GM23248 (cell line): ENCODE measurements at regions not wholly inside any gene's neighbourhood (a gene's known extent, or its start where the extent isn't known, plus 50 kb on each side); places are given as distances from the start of the nearest gene placed in this dataset.

Source experiments
- DNase-seq: peaks from one replicate; pipeline ENCODE4 v3.0.0-alpha.2; 2015
- H2AFZ ChIP-seq: fragments of 200-600 bp; sonication (generic); 2 replicates; pipeline ENCODE4 v1.6.1; 2016; ENCODE audit warnings: antibody characterized with exemption
- H3F3A ChIP-seq: fragments of 200-600 bp; sonication (generic); 2 replicates; pipeline ENCODE4 v1.6.1; 2016; ENCODE audit warnings: mild to moderate bottlenecking, antibody characterized with exemption, mixed run types; ENCODE audit not compliant: insufficient read depth
- H3K27ac ChIP-seq: fragments of 200-600 bp; sonication (generic); 2 replicates; pipeline ENCODE4 v1.5.1; 2016; ENCODE audit warnings: mild to moderate bottlenecking
- H3K27me3 ChIP-seq: fragments of 200-600 bp; sonication (generic); replicated peaks from 2 replicates; pipeline ENCODE4 v1.6.1; 2016; ENCODE audit warnings: mild to moderate bottlenecking; ENCODE audit not compliant: insufficient read depth
- H3K36me3 ChIP-seq: fragments of 200-600 bp; sonication (generic); 2 replicates; pipeline ENCODE4 v1.6.1; 2016; ENCODE audit warnings: low read depth, mild to moderate bottlenecking
- H3K4me1 ChIP-seq: fragments of 200-600 bp; sonication (generic); 2 replicates; pipeline ENCODE4 v1.6.1; 2016; ENCODE audit warnings: mild to moderate bottlenecking; ENCODE audit not compliant: insufficient read depth
- H3K4me2 ChIP-seq: fragments of 200-600 bp; sonication (generic); one replicate; pipeline ENCODE4 v1.6.1; 2016; ENCODE audit warnings: mild to moderate bottlenecking; ENCODE audit not compliant: unreplicated experiment
- H3K4me3 ChIP-seq: fragments of 200-600 bp; sonication (generic); 2 replicates; pipeline ENCODE4 v1.5.1; 2016; ENCODE audit warnings: mild to moderate bottlenecking
- H3K79me2 ChIP-seq: fragments of 200-600 bp; sonication (generic); 2 replicates; pipeline ENCODE4 v1.6.1; 2016; ENCODE audit warnings: mild to moderate bottlenecking; ENCODE audit not compliant: insufficient read depth
- H3K9ac ChIP-seq: fragments of 200-600 bp; sonication (generic); 2 replicates; pipeline ENCODE4 v1.6.1; 2016; ENCODE audit warnings: mild to moderate bottlenecking
- H3K9me2 ChIP-seq: fragments of 200-600 bp; sonication (generic); 2 replicates; pipeline ENCODE4 v1.6.1; 2016; ENCODE audit warnings: mixed run types, mild to moderate bottlenecking, moderate library complexity; ENCODE audit not compliant: insufficient read depth
- H3K9me3 ChIP-seq: fragments of 200-600 bp; sonication (generic); one replicate; pipeline ENCODE4 v1.6.1; 2017; ENCODE audit warnings: low read depth
- H4K20me1 ChIP-seq: fragments of 200-600 bp; sonication (generic); 2 replicates; pipeline ENCODE4 v1.6.0; 2016; ENCODE audit not compliant: insufficient read depth
- EZH2 ChIP-seq: fragments of 200-600 bp; sonication (generic); IDR thresholded peaks from 2 replicates; pipeline ENCODE4 v1.6.1; 2018; ENCODE audit warnings: antibody characterized with exemption, mild to moderate bottlenecking; ENCODE audit not compliant: insufficient read depth, poor library complexity, severe bottlenecking
- EZH2phosphoT487 ChIP-seq: fragments of 200-600 bp; sonication (generic); IDR thresholded peaks from 2 replicates; pipeline ENCODE4 v1.6.1; 2018; ENCODE audit warnings: antibody characterized with exemption, moderate library complexity, mild to moderate bottlenecking, low read depth; ENCODE audit not compliant: insufficient read depth
- WGBS, 2 experiments: methylation state at CpG; one replicate each; pipeline ENCODE4 v1.1.6; 2015 to 2017; ENCODE audit warnings: low lambda C conversion rate in 2 of 2, low coverage in 1 of 2; ENCODE audit errors: missing lambda C conversion rate in 2 of 2; 5-methylcytosine and 5-hydroxymethylcytosine counted together
- in situ Hi-C: fragments of 300-500 bp; cut with MboI; formaldehyde crosslinking; loops from 2 replicates; pipeline ENCODE4 v1.15.0; 2020

GRCh38 chr3:153885359-153885758 is 235.8 kb upstream of the ARHGEF26 start:
- H3K4me1 ChIP-seq, result no peaks in the 10 kb centered on the region
- no peak overlapping the region for H3K27ac ChIP-seq
- H3K79me2 ChIP-seq, result no peaks in the 10 kb centered on the region
- in situ Hi-C loops, result no loop called here
- H3F3A ChIP-seq, result no peaks in the 10 kb centered on the region
- TF ChIP-seq EZH2, result no peak
- TF ChIP-seq EZH2phosphoT487, result no peak
- H3K27me3 ChIP-seq, result no peaks in the 10 kb centered on the region
- H3K4me2 ChIP-seq, result no peak overlapping the region
- no peaks in the 10 kb centered on the region for H4K20me1 ChIP-seq
- H3K9ac ChIP-seq, result no peak overlapping the region
- WGBS, 2 experiments, result 6 to 14% methylated on average over 2 of the region's 2 CpGs
- DNase-seq, result no peak
- no peak overlapping the region for H2AFZ ChIP-seq
- no peaks in the 10 kb centered on the region for H3K36me3 ChIP-seq
- no peak overlapping the region for H3K4me3 ChIP-seq
- H3K9me3 ChIP-seq, result no peaks in the 10 kb centered on the region
- no peaks in the 10 kb centered on the region for H3K9me2 ChIP-seq

- Histone ChIP-seq H3K9me2 (no peaks in the 10 kb centered on the region), H3K4me1 (no peaks in the 10 kb centered on the region), H4K20me1 (no peaks in the 10 kb centered on the region), H3K36me3 (no peaks in the 10 kb centered on the region), H3K9me3 (no peaks in the 10 kb centered on the region), H3K79me2 (no peaks in the 10 kb centered on the region), H2AFZ (no peak overlapping the region), H3K27me3 (no peaks in the 10 kb centered on the region), H3F3A (no peaks in the 10 kb centered on the region), H3K4me2 (no peak overlapping the region), H3K27ac (no peak overlapping the region), H3K9ac (no peak overlapping the region), H3K4me3 (no peak overlapping the region)
- in situ Hi-C loops, result no loop called here
- whole genome bisulfite sequencing, 2 experiments, result 36 to 45% methylated on average over 2 of the region's 2 CpGs
- TF ChIP-seq EZH2phosphoT487 (no peak), EZH2 (no peak)
- DNase-seq, result no peak
Observed at GRCh38 chr3:153889905-153890334, 231.3 kb upstream of the ARHGEF26 start.

GRCh38 chr3:153892126-153892525 is 229.1 kb upstream of the ARHGEF26 start:
- Histone ChIP-seq H3K27me3 (no peaks in the 10 kb centered on the region), H2AFZ (no peak overlapping the region), H3K4me2 (no peak overlapping the region), H3K9me3 (no peaks in the 10 kb centered on the region), H3K9me2 (no peaks in the 10 kb centered on the region), H3K27ac (no peak overlapping the region), H3K4me1 (no peaks in the 10 kb centered on the region), H3K4me3 (no peak overlapping the region), H3K36me3 (no peaks in the 10 kb centered on the region), H3K79me2 (no peaks in the 10 kb centered on the region), H3F3A (no peaks in the 10 kb centered on the region), H3K9ac (no peak overlapping the region), H4K20me1 (no peaks in the 10 kb centered on the region)
- in situ Hi-C loops, result no loop called here
- 42 to 49% methylated on average over 5 of the region's 5 CpGs for WGBS, 2 experiments
- TF ChIP-seq EZH2phosphoT487 (no peak), EZH2 (no peak)
- DNase-seq, result no peak

- Histone ChIP-seq H3K9me3 (no peaks in the 10 kb centered on the region), H3K79me2 (no peaks in the 10 kb centered on the region), H3K9me2 (no peaks in the 10 kb centered on the region), H3F3A (no peaks in the 10 kb centered on the region), H3K9ac (no peak overlapping the region), H3K27me3 (no peaks in the 10 kb centered on the region), H3K4me2 (no peak overlapping the region), H2AFZ (no peak overlapping the region), H3K36me3 (no peaks in the 10 kb centered on the region), H3K27ac (no peak overlapping the region), H3K4me3 (no peak overlapping the region), H4K20me1 (no peaks in the 10 kb centered on the region), H3K4me1 (no peaks in the 10 kb centered on the region)
- 77 to 100% methylated on average over 1 of the region's 1 CpG for WGBS, 2 experiments
- DNase-seq, result no peak
- no peak for TF ChIP-seq EZH2phosphoT487
- in situ Hi-C loops, result no loop called here
Observed at GRCh38 chr3:153894857-153895256, 226.3 kb upstream of the ARHGEF26 start.

- Histone ChIP-seq H3K79me2 (no peaks in the 10 kb centered on the region), H3K4me2 (no peak overlapping the region), H4K20me1 (no peaks in the 10 kb centered on the region), H3K9me3 (no peaks in the 10 kb centered on the region), H2AFZ (no peak overlapping the region), H3K4me3 (no peak overlapping the region), H3K9me2 (no peaks in the 10 kb centered on the region), H3F3A (no peaks in the 10 kb centered on the region), H3K4me1 (peaks cover 6% of the 10 kb centered on the region; the same call in 1 of the 2 replicates), H3K36me3 (no peaks in the 10 kb centered on the region), H3K27me3 (no peaks in the 10 kb centered on the region), H3K9ac (no peak overlapping the region), H3K27ac (no peak overlapping the region)
- TF ChIP-seq EZH2phosphoT487, result no peak
- TF ChIP-seq EZH2, result no peak
- in situ Hi-C loops, result no loop called here
- no peak for DNase-seq
- WGBS, 2 experiments, result 53 to 54% methylated on average over 2 of the region's 2 CpGs
Observed at GRCh38 chr3:153896197-153896596, 225.0 kb upstream of the ARHGEF26 start.
